NCI-H2107 treated with DMSO at 0.1 percent for 48 hours (cell line): ENCODE measurements at regions not wholly inside any gene's neighbourhood (a gene's known extent, or its start where the extent isn't known, plus 50 kb on each side); places are given as distances from the start of the nearest gene placed in this dataset.

ENCODE experiments used
- DNase-seq: peaks from one replicate; lab custom pipeline; 2025; ENCODE audit not compliant: unreplicated experiment; lab: John Stamatoyannopoulos, UW

DNA sequence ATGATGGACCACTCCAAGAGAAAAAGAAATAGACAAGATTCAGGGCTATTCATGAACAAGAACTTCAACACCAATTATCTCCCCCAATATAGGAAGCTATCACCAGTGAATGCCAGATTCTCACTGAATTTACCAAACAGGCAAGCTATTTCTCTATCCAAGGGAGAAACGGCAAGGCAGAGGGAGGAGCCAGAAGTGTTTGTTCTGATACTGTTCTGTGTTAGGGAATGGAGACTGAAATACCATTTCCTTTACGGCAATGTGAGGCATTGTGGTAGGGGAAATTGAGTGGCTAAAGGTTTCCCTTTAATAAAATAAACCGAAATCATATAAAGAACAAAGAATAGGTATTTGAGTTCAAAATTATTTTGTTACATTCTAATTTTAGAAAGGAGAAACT is 68.0 kb upstream of the ALDH1A1 start:
- no peak for DNase-seq

DNA sequence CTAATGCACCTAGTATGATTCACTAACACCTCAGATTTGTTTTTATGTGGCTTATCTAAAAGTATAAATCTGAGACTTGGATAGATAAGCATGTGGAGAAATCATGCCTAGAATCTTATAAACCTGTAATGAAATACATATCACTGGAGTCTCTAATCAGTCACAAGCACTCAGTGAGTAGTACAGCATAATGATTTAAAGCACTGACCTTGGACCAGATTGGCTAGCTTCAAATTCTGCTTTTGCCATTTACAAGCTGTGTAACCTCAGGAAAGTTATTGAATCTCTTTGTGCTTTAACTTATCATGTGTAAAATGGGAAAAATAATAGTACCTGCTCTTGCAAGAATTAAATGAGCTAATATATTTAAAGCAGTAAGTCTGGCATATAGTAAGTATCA is 61.2 kb upstream of the ALDH1A1 start:
- no peak for DNase-seq

DNA sequence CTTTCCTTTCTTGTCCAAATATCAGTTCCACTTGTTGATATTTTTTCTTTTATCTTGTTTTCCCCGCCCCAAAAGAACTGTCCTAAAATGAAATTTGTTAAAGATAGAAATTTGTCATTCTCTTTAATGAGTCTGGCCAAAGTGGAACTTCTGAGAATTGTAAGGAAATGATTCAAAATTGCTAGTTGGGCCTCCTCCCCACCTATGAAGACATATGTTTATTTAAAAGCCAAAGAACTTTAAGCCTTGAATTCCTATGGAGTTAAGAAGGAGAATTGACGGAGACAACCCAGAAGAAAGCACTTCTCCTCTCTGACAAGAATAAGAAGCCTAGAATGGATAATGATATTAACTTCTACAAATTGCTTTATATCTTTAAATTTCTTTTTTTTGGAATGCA is 59.1 kb upstream of the ALDH1A1 start:
- DNase-seq = no peak

- no peak for DNase-seq
Observed at GRCh38 chr9:73011181-73011750, 58.4 kb upstream of the ALDH1A1 start.

GRCh38 chr9:73009649-73010288 is 56.9 kb upstream of the ALDH1A1 start:
- no peak for DNase-seq

DNA sequence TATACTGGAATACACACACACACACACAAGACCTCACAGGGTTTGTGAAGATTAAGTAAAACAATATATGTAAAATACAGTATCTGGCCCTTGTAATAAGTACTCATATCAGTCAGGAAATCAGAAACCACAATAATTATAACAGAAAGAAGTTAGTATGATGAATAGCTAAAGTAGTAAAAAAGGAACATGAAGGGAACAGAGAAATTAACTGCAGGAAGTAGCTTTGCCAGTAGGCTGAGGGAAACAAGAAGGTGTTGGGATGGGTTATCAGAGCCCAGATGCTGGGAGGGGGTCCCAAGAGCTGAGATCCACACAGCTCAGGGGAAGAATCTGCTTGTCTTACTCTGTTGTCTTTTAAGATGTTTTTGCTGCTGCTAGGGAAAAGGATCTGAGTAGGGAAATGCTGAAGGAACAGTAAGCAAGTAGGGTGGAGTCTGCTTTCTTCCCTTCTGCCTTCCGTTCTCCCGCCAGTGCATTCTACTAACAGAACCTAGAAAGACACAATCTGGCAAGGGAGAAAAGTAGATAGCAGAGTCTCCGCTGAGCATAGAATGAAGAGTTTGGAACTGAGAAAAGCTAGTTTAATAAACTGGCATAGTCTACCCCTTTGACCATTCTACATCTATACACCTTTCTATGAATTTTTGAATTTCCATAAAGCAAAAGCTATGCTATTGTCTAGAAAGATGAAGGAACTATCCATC is 55.3 kb upstream of the ALDH1A1 start:
- DNase-seq = no peak

DNA sequence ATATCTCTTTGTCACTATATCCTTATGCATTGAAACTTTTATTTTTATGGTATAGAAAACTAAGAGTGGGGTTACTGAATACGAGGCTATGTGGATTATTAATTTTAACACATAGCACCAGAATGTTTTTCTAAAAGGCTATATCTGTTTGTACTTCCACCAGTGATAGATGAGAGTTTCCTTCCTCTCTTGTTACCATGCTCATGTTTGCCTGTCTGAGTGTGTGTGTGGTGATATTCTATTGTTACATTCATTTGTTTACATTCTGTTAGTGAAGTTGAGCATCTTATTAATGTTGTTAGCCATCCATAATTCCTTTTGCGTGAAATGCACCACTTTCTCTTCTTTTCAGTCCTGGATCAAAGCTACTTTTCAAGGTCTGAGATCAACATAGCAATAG is 54.1 kb upstream of the ALDH1A1 start:
- DNase-seq = no peak
